NOMO-1 treated with DMSO at 0.1 percent for 48 hours (cell line): ENCODE measurements at regions not wholly inside any gene's neighbourhood (a gene's known extent, or its start where the extent isn't known, plus 50 kb on each side); places are given as distances from the start of the nearest gene placed in this dataset.

ENCODE experiments used
- DNase-seq: peaks from one replicate; lab custom pipeline; 2025; ENCODE audit not compliant: unreplicated experiment; lab: John Stamatoyannopoulos, UW

DNA sequence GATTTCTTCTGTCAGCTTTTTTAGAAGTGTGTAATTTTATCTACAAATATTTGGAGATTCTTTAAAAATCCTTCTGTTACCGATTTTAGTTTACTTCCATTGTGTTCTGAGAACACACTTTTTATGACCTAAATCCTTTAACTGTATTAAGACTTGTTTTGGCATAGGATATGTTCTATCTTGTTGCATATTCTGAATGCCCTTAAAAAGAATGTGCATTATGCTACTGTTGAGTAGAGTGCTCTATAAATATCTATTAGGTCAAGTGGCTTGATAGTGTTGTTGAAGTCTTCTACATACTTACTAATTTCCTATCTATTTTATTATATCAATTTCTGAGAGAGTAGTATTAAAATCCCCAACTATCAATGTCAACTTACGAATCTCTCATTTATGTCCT lies 502.2 kb downstream of the MAFB start:
- no peak for DNase-seq

GRCh38 chr20:40181676-40182075 lies 507.4 kb downstream of the MAFB start:
- DNase-seq = no peak

- DNase-seq = no peak
Measured at GRCh38 chr20:40176098-40176841, 512.8 kb downstream of the MAFB start.

GRCh38 chr20:40175296-40175695 lies 513.7 kb downstream of the MAFB start:
- DNase-seq = no peak

DNA sequence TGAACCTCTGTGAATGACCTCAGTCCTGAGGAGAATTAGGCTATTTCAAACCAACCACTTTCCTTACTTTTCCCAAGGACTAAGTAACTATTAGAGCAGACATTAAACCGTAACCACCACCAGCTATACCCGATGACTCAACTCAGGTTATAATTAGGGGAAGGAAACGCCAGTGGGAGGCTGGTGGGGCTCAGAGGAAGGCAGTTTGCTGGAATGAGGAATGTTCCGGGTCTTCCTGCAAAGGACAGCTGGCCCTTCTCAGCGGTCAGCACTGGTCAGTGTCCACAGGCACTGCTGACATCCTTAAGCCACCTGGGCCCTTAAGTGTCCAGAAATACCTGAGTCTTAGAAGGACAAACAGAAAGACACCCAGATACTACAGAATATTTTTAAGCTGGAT lies 515.2 kb downstream of the MAFB start:
- DNase-seq = no peak

DNA sequence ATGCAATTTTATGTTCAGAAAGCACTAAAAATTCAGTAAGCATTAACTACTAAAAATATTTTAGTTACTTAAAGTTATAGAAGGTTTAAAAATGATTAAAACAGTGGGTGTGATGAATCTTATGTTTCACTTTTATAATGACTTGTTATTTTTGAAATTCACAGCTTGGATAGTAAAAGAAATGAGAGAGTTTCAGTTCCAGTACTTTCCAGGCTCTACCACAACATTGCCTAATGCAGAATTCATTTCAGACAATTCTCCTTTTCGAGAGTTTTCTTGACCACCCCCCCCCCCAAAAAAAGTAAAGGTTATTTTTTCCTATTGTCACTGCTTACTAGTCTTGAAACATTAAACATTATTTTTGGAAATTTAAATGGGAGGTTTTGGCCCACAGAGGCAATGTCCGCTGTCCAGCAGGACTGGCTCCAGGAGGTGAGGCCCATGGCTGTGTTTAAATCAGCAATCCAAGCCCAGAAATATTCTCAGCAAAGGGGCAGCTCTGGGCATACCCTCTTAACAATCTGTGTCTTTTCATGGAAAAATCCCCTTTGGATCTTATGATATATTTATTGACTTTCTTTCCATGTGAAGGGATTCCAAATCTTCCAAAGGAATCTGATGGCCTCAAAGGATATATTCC lies 519.9 kb downstream of the MAFB start:
- peak; percentile 33 for DNase-seq

- DNase-seq = no peak
Measured at GRCh38 chr20:40161391-40161790, 527.6 kb downstream of the MAFB start.

GRCh38 chr20:40160097-40160550 lies 528.9 kb downstream of the MAFB start:
- peak; percentile 71 for DNase-seq

- no peak for DNase-seq
Measured at GRCh38 chr20:40159276-40159675, 529.8 kb downstream of the MAFB start.

DNA sequence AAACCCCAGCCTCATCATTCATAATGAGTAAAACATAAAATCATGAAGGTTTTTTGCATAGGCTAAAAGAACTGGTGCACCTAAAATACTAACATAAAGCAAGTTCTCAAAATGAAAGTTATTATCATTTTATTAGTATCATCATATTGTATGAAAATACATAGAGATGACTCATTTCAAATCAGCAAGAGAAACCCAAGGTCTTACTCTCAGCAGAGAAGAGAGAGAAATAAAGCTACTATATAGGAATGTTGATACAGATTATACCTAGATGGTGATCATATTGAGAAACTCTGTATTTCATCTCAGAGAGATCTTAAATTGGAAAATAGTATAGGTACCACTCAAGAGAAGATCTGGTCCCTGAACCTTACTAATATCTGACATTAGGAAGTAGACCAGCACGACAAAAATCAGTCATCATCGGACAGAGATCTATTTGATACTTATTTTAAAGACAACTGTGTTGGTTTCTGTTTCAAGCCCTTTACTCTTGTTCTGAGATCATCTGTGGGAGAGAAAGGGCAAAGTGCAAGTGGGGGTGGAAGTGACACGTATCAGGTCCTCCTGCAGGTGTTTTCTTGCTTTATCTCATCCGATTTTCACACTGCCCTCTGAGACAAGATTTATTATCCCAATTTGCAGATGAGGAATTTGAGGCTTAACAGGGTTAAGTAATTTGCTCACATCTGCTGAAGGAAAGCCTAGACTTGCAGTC lies 532.3 kb downstream of the MAFB start:
- no peak for DNase-seq

GRCh38 chr20:40154514-40154913 lies 534.5 kb downstream of the MAFB start:
- DNase-seq = no peak

DNA sequence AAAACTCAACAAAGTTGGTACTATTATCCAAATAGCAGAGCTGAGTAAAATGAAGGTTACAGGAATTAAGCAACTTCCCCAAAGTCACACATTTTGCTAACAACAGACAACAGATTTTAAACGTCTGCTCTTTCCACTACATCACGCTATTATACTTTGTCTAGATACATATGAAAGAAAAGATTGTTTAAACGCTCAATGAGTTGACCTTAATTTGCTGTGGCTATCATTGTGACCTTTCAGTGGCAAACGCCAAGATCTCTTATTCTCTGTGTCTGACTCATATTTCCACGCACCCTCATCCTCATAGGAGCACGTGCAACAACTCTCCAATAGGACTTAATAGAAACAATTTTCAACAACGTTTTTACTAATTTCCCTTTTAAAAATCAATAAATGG lies 540.1 kb downstream of the MAFB start:
- peak; percentile 17 for DNase-seq

- no peak for DNase-seq
Measured at GRCh38 chr20:40146071-40146470, 543.0 kb downstream of the MAFB start.

GRCh38 chr20:40144581-40144980 lies 544.5 kb downstream of the MAFB start:
- no peak for DNase-seq

- no peak for DNase-seq
Measured at GRCh38 chr20:40134176-40134575, 554.9 kb downstream of the MAFB start.

- no peak for DNase-seq
Measured at GRCh38 chr20:40120827-40121226, 568.2 kb downstream of the MAFB start.

GRCh38 chr20:40111282-40111681 lies 577.8 kb downstream of the MAFB start:
- DNase-seq = no peak

DNA sequence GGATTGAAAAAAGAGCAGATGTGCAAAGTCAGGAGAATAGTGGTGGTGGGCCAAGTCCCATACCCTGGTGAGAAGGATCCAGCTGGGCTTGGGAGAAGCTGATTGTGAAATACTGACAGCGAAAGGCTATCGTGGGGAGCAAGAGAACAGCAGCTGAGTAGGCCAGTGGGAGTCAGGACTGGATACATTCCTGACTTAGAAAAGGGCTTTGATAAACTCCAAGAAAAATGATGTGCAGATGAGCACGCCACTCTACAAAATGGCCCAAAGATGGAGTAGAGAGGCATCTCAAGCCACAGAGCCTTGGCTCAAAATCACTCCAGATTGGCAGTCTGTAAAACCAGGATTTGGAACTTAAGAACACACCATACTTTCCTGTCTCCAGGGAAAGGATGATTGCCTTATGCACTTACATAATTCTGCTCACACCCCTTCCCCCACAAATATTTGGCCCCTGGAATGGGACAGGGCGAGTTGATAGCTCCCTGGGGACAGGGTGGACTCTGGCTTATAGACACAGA lies 578.7 kb downstream of the MAFB start:
- no peak for DNase-seq

DNA sequence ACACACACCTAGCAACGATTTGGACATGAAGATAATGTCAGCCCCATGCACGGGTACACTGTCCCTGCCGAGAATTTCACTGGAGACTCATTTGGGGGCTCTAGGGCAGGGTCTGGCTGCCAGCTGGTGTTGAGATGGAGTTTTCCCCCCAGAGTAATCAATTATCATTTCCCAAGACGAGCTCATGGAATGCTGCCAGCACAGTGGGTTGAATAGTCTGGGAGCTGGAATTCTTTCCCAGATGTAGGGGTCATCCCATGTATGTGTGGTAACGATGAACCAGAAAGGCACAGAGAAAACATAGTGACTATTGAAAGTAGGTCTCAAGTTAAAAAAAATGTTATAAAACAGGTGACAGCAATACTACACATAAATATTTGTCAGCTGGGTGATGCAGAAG lies 579.9 kb downstream of the MAFB start:
- no peak for DNase-seq

- no peak for DNase-seq
Measured at GRCh38 chr20:40108321-40108720, 580.7 kb downstream of the MAFB start.

DNA sequence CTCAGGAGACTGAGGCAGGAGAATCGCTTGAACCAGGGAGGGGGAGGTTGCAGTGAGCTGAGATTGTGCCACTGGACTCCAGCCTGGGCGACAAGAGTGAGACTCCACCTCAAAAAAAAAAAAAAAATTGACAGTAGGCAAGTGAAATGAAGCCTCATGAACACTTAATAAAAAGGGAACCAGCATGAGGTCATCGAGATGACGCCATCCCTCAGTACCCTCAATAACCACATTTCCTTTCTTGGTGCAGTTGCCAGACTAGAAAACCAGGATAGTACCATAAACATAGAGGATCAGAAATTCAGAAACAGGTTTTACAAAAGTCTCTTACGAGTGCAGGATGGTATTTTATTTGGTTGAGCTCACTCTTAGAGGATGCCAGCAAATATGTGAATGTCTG lies 584.1 kb downstream of the MAFB start:
- DNase-seq = no peak

GRCh38 chr20:40103420-40103819 lies 585.6 kb downstream of the MAFB start:
- no peak for DNase-seq
